GM12875 (cell line): ENCODE measurements at regions not wholly inside any gene's neighbourhood (a gene's known extent, or its start where the extent isn't known, plus 50 kb on each side); places are given as distances from the start of the nearest gene placed in this dataset.

Source experiments
- H3K4me3 ChIP-seq: one replicate; pipeline ENCODE4 v1.5.1; 2011; ENCODE audit warnings: low read depth, low read length, control low read depth
- TF ChIP-seq, protein P1 (sequence below): IDR thresholded peaks from 2 replicates; pipeline ENCODE4 v1.5.1; 2011; ENCODE audit warnings: low read depth, mild to moderate bottlenecking, control low read depth, inconsistent platforms, low read length, moderate library complexity, borderline replicate concordance; ENCODE audit not compliant: insufficient read depth

- TF ChIP-seq, protein P1, sequence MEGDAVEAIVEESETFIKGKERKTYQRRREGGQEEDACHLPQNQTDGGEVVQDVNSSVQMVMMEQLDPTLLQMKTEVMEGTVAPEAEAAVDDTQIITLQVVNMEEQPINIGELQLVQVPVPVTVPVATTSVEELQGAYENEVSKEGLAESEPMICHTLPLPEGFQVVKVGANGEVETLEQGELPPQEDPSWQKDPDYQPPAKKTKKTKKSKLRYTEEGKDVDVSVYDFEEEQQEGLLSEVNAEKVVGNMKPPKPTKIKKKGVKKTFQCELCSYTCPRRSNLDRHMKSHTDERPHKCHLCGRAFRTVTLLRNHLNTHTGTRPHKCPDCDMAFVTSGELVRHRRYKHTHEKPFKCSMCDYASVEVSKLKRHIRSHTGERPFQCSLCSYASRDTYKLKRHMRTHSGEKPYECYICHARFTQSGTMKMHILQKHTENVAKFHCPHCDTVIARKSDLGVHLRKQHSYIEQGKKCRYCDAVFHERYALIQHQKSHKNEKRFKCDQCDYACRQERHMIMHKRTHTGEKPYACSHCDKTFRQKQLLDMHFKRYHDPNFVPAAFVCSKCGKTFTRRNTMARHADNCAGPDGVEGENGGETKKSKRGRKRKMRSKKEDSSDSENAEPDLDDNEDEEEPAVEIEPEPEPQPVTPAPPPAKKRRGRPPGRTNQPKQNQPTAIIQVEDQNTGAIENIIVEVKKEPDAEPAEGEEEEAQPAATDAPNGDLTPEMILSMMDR = no peak
Observed at GRCh38 chr3:163671201-163671600, 1407.1 kb downstream of the SI start.

GRCh38 chr3:163664466-163664865 is 1413.8 kb downstream of the SI start:
- H3K4me3 ChIP-seq = no peak overlapping the region
- TF ChIP-seq, protein P1 = no peak

More at GRCh38 chr3:163671201-163671600, 1407.1 kb downstream of the SI start:
- no peak overlapping the region for H3K4me3 ChIP-seq

DNA sequence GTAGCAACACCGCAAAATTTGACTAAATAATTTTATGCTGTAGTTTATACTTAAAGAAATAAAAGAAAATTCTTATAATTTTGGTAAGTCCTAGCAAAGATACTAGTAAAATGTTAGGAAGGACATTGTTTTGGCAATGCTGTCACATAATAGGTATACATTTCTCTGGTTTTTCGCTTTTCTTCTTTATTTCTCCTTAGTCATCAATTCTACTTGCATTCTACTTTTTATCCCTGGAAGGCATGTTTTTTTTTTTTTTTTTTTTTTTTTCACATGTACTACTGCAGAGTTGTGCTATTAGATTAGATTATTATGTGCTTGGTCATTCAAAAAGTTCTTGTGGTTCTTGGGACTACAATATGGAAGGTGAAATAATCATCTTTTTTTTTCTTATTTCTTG is 1421.2 kb downstream of the SI start:
- no peak overlapping the region for H3K4me3 ChIP-seq
- TF ChIP-seq, protein P1 = no peak

GRCh38 chr3:163655021-163655420 is 1423.3 kb downstream of the SI start:
- no peak overlapping the region for H3K4me3 ChIP-seq
- TF ChIP-seq, protein P1 = no peak

DNA sequence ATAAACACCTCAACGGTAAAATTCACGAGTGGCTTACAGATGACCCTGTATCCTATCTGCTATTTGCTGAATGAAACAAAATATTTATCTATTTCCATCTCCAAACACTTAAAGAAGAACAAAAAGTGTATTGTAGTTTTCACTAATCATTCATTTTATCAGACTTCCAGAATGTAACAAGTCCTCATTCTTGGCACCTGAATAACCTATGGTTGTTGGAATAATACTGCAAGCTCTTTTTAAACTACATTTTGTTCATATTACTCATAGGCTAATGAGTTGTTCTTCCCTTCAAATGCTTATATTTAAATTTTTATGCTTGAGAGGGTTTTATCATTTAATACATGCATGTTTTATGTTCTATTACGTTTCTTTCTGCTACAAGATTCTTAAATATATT is 1434.1 kb downstream of the SI start:
- TF ChIP-seq, protein P1 = no peak

DNA sequence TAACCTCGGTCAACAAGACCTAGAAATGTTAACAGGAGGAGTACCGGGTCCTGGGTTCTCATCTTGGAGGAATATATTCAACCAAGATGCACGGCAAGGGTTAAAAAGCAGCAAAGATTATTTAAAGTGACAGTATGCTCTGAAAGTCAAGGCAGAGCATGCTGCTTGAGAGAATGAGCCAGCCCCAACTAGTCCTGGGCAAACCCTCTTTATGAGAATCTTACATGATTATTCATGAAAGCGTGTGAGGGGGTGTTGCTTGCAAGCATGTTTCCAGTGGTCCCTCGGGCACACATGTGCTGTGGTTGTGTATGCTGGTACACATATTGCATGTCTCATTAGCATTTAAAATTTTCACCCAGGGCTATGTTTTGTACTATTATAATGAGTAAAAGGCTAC is 1445.6 kb downstream of the SI start:
- TF ChIP-seq, protein P1 = no peak
- H3K4me3 ChIP-seq = no peak overlapping the region

More for the DNA sequence above, 1434.1 kb downstream of the SI start:
- H3K4me3 ChIP-seq = no peak overlapping the region

GRCh38 chr3:163626753-163627152 is 1451.5 kb downstream of the SI start:
- H3K4me3 ChIP-seq = no peak overlapping the region
- TF ChIP-seq, protein P1 = no peak
